Heart left ventricle (tissue), 16 donors: ENCODE measurements at regions not wholly inside any gene's neighbourhood (a gene's known extent, or its start where the extent isn't known, plus 50 kb on each side); places are given as distances from the start of the nearest gene placed in this dataset.

Experiments used
- ATAC-seq, 4 donors: fragments of 200-7000 bp; cut with Tn5 transposase; one replicate each; pipeline ENCODE4 v1.9.1; 2020 to 2022; ENCODE audit warnings: moderate library complexity in 4 of 4, mild to moderate bottlenecking in 3 of 4, moderate number of reproducible peaks in 1 of 4
- DNase-seq, 5 donors: peaks; one replicate each; pipeline ENCODE4 v3.0.0-alpha.2; 2020
- H3K27ac ChIP-seq, 12 donors: fragments of 200-600 bp; sonication (generic) in 4 of 12; one replicate each; pipeline versions ENCODE4 v1.5.0 to v1.8.0; 2016 to 2022; ENCODE audit warnings: mild to moderate bottlenecking in 2 of 12
- H3K27me3 ChIP-seq, 9 donors: fragments of 200-600 bp; sonication (generic) in 2 of 9; one replicate each; pipeline versions ENCODE4 v1.5.1 to v1.8.0; 2016 to 2022; ENCODE audit warnings: mild to moderate bottlenecking in 3 of 9
- H3K36me3 ChIP-seq, 9 donors: fragments of 200-600 bp; sonication (generic) in 2 of 9; one replicate each; pipeline versions ENCODE4 v1.5.0 to v1.8.0; 2018 to 2022; ENCODE audit warnings: mild to moderate bottlenecking in 2 of 9
- H3K4me1 ChIP-seq, 12 donors: fragments of 200-600 bp; sonication (generic) in 4 of 12; one replicate each; pipeline versions ENCODE4 v1.5.0 to v1.8.0; 2016 to 2022; ENCODE audit warnings: mild to moderate bottlenecking in 3 of 12
- H3K4me3 ChIP-seq, 12 donors: fragments of 200-600 bp; sonication (generic) in 4 of 12; one replicate each; pipeline versions ENCODE4 v1.5.0 to v1.8.0; 2017 to 2022; ENCODE audit warnings: mild to moderate bottlenecking in 9 of 12, moderate library complexity in 4 of 12
- H3K9me3 ChIP-seq, 12 donors: fragments of 200-600 bp; sonication (generic) in 4 of 12; one replicate each; pipeline versions ENCODE4 v1.5.0 to v1.8.0; 2016 to 2022; ENCODE audit warnings: mild to moderate bottlenecking in 1 of 12
- POLR2A ChIP-seq, 2 donors: fragments of 450-650 bp; IDR thresholded peaks; one replicate each; pipeline ENCODE4 v1.6.1; 2017; ENCODE audit warnings: antibody characterized with exemption in 2 of 2, mild to moderate bottlenecking in 2 of 2, moderate library complexity in 2 of 2
- WGBS, 4 donors: extraction: QIAGEN DNeasy Blood & Tissue Kit in 2 of 4; methylation state at CpG; one replicate each; pipeline versions ENCODE4 v1.1.5 to v1.1.7; 2013 to 2018; 5-methylcytosine and 5-hydroxymethylcytosine counted together
- intact Hi-C, 10 donors: fragments of 100-400 bp; cut with DNase I; formaldehyde crosslinking; loops; one replicate each; pipeline versions ENCODE4 v1.11.1 to v1.14.2; 2022
- TF ChIP-seq, protein P1 (sequence below), 12 donors: fragments of 200-600 bp; sonication (generic) in 4 of 12; IDR thresholded peaks; one replicate each; pipeline versions ENCODE4 v1.5.0 to v1.8.0; 2018 to 2022; ENCODE audit warnings: antibody characterized with exemption in 12 of 12, mild to moderate bottlenecking in 5 of 12
- donor health status: ischemic (EF 13 %, LVEDD 7.1; RV severe dilation, severe dysfunction).
- donor health status: healthy with polysubstance abuse.
- donor health status: DM: no; HTN: yes; CAD: no.
- donor health status: DM: no; HTN: no; CAD: no.
- donor health status: ischemic (EF 25% LVEDD 6.9; RV normal size, moderate dysfunction).
- donor health status: ischemic (EF 25% LVEDD 5.7; RV mildly dilated, moderate dysfunction).
- donor health status: healthy.
- donor health status: DM: yes; HTN: yes; CAD: no.
- donor health status: ischemic (EF 35%, LVEDD 5.7; RV mildly dilated, moderate dysfunction).
- donor health status: nonischemic (EF 11% LVEDD 7.7; RV severe dilation, severe dysfunction).
- donor health status: DM: yes; HTN: yes; CAD: no.
- donor health status: PGD.
- donor health status: ischemic (EF 29% LVEDD 5.4; RV normal size, mild dysfunction).
- donor health status: nonischemic (EF 23%, LVEDD 6.1; RV moderate dilation, normal function).

DNA sequence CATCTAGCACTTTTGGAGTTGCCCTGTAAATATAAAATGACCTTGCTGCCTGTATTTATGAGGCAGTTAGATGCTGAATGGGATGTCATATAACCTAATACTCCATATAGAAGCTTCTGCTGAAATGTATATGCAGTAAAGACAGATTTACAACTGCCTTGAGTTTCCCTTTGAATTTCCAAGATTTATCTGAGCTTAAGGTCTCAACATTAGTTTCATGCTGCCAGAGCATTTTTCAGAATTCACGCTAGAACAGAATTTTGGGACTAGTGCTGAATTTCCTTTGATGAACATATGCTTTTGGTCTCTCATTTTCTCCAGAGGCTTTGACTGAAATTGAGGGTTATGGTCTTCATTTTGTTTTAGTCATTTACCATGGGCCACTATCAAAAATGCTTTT, 254.7 kb upstream of the FANCL start:
- intact Hi-C loops = no loop called here

DNA sequence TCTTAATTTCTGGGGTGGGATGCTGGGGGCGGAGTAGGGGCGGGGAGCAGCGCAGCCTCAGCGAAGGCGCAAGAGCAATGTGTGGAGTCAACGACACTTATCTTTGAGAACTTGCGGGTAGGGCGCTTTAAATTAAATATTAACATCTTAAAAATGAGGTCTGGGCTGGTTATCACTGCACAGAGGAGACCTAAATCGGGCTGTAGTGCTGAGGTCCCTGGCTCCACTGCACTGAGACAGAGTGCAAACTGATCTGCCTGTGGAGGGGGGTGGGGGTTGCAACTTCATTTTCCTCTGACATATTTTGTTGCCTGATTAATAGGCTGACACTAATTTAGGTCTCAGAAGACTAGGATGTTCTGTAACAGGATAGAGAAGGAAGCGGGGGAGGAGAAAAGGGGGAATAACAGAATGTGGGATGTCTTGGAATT, 253.0 kb upstream of the FANCL start:
- no peak overlapping the region for H3K4me3 ChIP-seq
- H3K4me1 ChIP-seq = no peaks in the 10 kb centered on the region
- no peak for TF ChIP-seq POLR2A (IDR thresholded peaks at IDR 0.05)
- TF ChIP-seq, protein P1, sequence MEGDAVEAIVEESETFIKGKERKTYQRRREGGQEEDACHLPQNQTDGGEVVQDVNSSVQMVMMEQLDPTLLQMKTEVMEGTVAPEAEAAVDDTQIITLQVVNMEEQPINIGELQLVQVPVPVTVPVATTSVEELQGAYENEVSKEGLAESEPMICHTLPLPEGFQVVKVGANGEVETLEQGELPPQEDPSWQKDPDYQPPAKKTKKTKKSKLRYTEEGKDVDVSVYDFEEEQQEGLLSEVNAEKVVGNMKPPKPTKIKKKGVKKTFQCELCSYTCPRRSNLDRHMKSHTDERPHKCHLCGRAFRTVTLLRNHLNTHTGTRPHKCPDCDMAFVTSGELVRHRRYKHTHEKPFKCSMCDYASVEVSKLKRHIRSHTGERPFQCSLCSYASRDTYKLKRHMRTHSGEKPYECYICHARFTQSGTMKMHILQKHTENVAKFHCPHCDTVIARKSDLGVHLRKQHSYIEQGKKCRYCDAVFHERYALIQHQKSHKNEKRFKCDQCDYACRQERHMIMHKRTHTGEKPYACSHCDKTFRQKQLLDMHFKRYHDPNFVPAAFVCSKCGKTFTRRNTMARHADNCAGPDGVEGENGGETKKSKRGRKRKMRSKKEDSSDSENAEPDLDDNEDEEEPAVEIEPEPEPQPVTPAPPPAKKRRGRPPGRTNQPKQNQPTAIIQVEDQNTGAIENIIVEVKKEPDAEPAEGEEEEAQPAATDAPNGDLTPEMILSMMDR (IDR thresholded peaks at IDR 0.05) = no peak
- ATAC-seq = no peak
- intact Hi-C loops = no loop called here
- H3K27ac ChIP-seq = no peak overlapping the region
- 86 to 92% (median 89%) methylated on average over 10 of the region's 10 CpGs for WGBS, 4 donors
- H3K27me3 ChIP-seq = no peaks in the 10 kb centered on the region
- DNase-seq = no peak
- H3K9me3 ChIP-seq = no peaks in the 10 kb centered on the region
- H3K36me3 ChIP-seq = no peaks in the 10 kb centered on the region

More for the DNA sequence above, 254.7 kb upstream of the FANCL start:
- ATAC-seq (no peak), DNase-seq (no peak)
- no peaks in the 10 kb centered on the region for H3K36me3 ChIP-seq
- no peaks in the 10 kb centered on the region for H3K4me1 ChIP-seq
- no peak overlapping the region for H3K4me3 ChIP-seq
- no peaks in the 10 kb centered on the region for H3K9me3 ChIP-seq
- 83 to 90% (median 87%) methylated on average over 1 of the region's 1 CpG for WGBS, 4 donors
- no peak overlapping the region for H3K27ac ChIP-seq
- TF ChIP-seq, protein P1 (IDR thresholded peaks at IDR 0.05) = no peak
- TF ChIP-seq POLR2A (IDR thresholded peaks at IDR 0.05) = no peak
- H3K27me3 ChIP-seq = no peaks in the 10 kb centered on the region

DNA sequence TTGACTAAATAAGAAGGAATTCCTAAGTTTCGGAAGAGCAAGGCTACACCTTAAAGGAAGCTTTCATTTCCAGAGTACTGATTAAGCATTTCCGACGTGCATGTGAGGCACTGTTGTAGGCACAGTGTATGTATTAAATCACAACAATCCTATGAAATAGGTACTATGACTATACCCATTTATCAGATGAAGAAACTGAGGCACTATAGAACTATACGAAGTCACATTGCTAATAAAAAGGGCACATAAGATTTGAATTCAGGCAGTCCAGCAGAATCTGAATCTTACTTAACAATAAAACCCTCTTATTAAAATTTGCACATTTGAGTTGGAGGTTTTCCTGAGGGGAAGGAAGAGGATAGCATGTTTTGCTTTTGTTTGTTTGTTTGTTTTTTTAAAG, 243.5 kb upstream of the FANCL start:
- intact Hi-C loops = no loop called here
- no peaks in the 10 kb centered on the region for H3K36me3 ChIP-seq
- no peak for TF ChIP-seq POLR2A (IDR thresholded peaks at IDR 0.05)
- TF ChIP-seq, protein P1 (IDR thresholded peaks at IDR 0.05) = no peak
- no peak overlapping the region for H3K4me3 ChIP-seq
- no peak for DNase-seq
- H3K27me3 ChIP-seq = no peaks in the 10 kb centered on the region
- WGBS, 4 donors = 87 to 91% (median 88%) methylated on average over 4 of the region's 4 CpGs
- ATAC-seq = no peak
- H3K4me1 ChIP-seq = no peaks in the 10 kb centered on the region
- peaks cover 0 to 14% (median 6%) of the 10 kb centered on the region in 12 donors for H3K9me3 ChIP-seq
- no peak overlapping the region for H3K27ac ChIP-seq

DNA sequence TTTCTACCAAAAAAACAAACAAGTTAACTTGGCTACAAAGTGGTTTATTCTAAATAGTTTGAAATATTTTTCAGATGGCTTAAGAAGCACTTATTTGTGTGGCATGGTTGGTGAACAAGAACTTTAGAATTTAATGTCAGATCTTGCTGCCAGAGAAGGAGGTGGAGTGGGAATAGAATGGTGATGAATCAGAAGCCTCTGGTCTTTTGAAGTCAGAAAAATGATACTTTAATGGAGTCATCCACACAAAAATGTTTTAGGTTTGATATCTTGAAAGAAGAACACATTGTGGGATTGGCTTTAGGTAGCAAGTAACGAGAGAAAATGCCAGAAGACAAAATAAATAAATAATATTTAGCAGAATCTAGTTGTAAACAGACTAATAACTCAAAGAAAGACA, 243.1 kb upstream of the FANCL start:
- WGBS, 4 donors = 61 to 68% (median 64%) methylated on average over 1 of the region's 1 CpG
- no peak overlapping the region for H3K4me3 ChIP-seq
- no peak for TF ChIP-seq POLR2A (IDR thresholded peaks at IDR 0.05)
- TF ChIP-seq, protein P1 (IDR thresholded peaks at IDR 0.05) = no peak
- intact Hi-C loops = no loop called here
- ATAC-seq (no peak), DNase-seq (no peak)
- peaks cover 0 to 14% (median 6%) of the 10 kb centered on the region in 12 donors for H3K9me3 ChIP-seq
- no peak overlapping the region for H3K27ac ChIP-seq
- H3K27me3 ChIP-seq = no peaks in the 10 kb centered on the region
- H3K4me1 ChIP-seq = no peaks in the 10 kb centered on the region
- no peaks in the 10 kb centered on the region for H3K36me3 ChIP-seq
